Endothelial cell (in vitro differentiated cells): ENCODE measurements at regions not wholly inside any gene's neighbourhood (a gene's known extent, or its start where the extent isn't known, plus 50 kb on each side); places are given as distances from the start of the nearest gene placed in this dataset.

Source experiments
- DNase-seq: peaks from one replicate; pipeline ENCODE4 v3.0.0; 2021; ENCODE audit warnings: low spot score
- H3K27ac Mint-ChIP-seq: one replicate; pipeline ENCODE4 v1.8.0; 2021; ENCODE audit warnings: mixed read lengths, inconsistent platforms; ENCODE audit not compliant: unreplicated experiment
- H3K27me3 Mint-ChIP-seq: one replicate; pipeline ENCODE4 v1.8.0; 2021; ENCODE audit warnings: mild to moderate bottlenecking, moderate library complexity, mixed read lengths, inconsistent platforms; ENCODE audit not compliant: unreplicated experiment
- H3K36me3 Mint-ChIP-seq: one replicate; pipeline ENCODE4 v1.8.0; 2021; ENCODE audit warnings: mild to moderate bottlenecking, low read depth, mixed read lengths, inconsistent platforms; ENCODE audit not compliant: unreplicated experiment
- H3K4me1 Mint-ChIP-seq: one replicate; pipeline ENCODE4 v1.8.0; 2021; ENCODE audit warnings: mild to moderate bottlenecking, mixed read lengths, inconsistent platforms; ENCODE audit not compliant: unreplicated experiment
- H3K4me3 Mint-ChIP-seq: one replicate; pipeline ENCODE4 v1.8.0; 2021; ENCODE audit warnings: mild to moderate bottlenecking, mixed read lengths, inconsistent platforms; ENCODE audit not compliant: unreplicated experiment
- H3K9me3 Mint-ChIP-seq: one replicate; pipeline ENCODE4 v1.8.0; 2021; ENCODE audit warnings: mixed read lengths, inconsistent platforms; ENCODE audit not compliant: unreplicated experiment
- CTCF ChIP-seq: fragments of 200-600 bp; sonication (generic); IDR thresholded peaks from one replicate; pipeline ENCODE4 v1.5.0; 2021; ENCODE audit warnings: antibody characterized with exemption; ENCODE audit not compliant: unreplicated experiment

DNA sequence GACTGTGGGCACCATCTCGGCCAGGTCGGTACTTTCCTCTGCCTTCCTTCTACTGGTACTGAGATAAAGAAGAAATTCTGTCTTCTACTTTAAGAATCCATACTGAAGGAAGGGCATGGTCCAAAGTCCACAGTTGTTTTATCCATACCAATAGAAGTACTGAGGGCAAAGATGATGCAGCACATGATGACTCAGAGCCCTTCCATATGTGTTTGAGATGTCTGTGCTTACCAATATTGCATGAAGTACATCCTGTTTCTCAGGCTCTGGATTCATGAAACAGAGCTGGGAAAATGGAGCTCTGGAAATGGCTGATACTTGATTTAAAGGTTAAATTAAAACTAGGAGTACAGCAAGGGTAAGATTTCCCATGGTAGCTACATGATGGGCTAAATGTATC is 799.9 kb downstream of the NLGN4Y start:
- DNase-seq = no peak
- Mint-ChIP-seq H3K4me1 (peaks cover 6% of the 10 kb centered on the region), H3K36me3 (no peaks in the 10 kb centered on the region), H3K9me3 (no peaks in the 10 kb centered on the region), H3K4me3 (no peak overlapping the region), H3K27me3 (no peaks in the 10 kb centered on the region), H3K27ac (no peak overlapping the region)
- no peak for TF ChIP-seq CTCF

GRCh38 chrY:15325201-15325600 is 800.9 kb downstream of the NLGN4Y start:
- Mint-ChIP-seq H3K4me1 (peaks cover 6% of the 10 kb centered on the region), H3K9me3 (no peaks in the 10 kb centered on the region), H3K27me3 (no peaks in the 10 kb centered on the region), H3K27ac (no peak overlapping the region), H3K4me3 (no peak overlapping the region), H3K36me3 (no peaks in the 10 kb centered on the region)
- no peak for TF ChIP-seq CTCF
- no peak for DNase-seq

DNA sequence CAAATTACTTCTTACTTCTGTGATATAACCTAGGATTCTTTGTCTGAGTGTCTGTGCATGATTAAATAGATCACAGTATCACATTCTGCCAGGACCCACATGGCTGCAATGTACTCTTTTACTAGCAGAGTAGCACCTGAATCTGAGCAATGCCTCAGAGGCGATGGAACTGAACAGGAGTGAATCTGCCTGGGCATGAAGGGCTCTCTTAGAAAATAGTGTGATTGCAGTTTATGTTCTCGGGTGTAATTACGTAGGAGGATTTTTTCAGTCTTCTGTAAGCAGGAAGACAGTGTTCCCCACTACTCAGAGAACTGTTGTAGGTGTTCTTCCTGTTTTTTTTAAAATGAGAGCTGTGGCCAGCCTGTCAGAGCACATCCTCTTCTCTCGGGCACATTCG is 802.3 kb downstream of the NLGN4Y start:
- H3K36me3 Mint-ChIP-seq = no peaks in the 10 kb centered on the region
- no peak for DNase-seq
- no peak overlapping the region for H3K27ac Mint-ChIP-seq
- H3K27me3 Mint-ChIP-seq = no peaks in the 10 kb centered on the region
- no peak for TF ChIP-seq CTCF
- H3K4me1 Mint-ChIP-seq = peaks cover 6% of the 10 kb centered on the region
- no peaks in the 10 kb centered on the region for H3K9me3 Mint-ChIP-seq
- no peak overlapping the region for H3K4me3 Mint-ChIP-seq

DNA sequence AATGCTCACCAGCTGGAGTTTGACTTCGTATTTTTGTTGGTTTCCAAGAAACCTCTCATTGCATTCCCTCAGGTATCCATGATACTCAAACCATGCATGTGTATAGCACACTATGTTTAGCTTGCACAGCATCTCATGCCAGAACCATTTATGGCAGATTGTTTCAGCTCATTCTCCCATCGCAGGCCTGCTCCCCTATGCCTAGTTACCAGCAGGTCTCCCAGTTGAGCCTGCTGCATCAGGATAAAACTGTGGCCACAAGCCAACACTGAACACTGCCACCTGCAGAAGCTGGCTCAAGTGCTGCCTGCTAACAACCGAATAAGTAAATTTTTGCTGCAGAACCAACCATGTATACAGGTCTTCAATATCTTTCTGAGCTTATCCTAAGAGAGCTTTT is 804.5 kb downstream of the NLGN4Y start:
- no peak for TF ChIP-seq CTCF
- H3K4me1 Mint-ChIP-seq = peaks cover 11% of the 10 kb centered on the region
- H3K4me3 Mint-ChIP-seq = no peak overlapping the region
- H3K27me3 Mint-ChIP-seq = peaks cover 3% of the 10 kb centered on the region
- H3K27ac Mint-ChIP-seq = no peak overlapping the region
- H3K36me3 Mint-ChIP-seq = no peaks in the 10 kb centered on the region
- no peaks in the 10 kb centered on the region for H3K9me3 Mint-ChIP-seq
- DNase-seq = no peak

- Mint-ChIP-seq H3K9me3 (no peaks in the 10 kb centered on the region), H3K4me1 (no peaks in the 10 kb centered on the region), H3K4me3 (no peak overlapping the region), H3K36me3 (no peaks in the 10 kb centered on the region), H3K27ac (no peak overlapping the region), H3K27me3 (peaks cover 3% of the 10 kb centered on the region)
- no peak for TF ChIP-seq CTCF
- no peak for DNase-seq
These were observed 819.2 kb downstream of the NLGN4Y start for GRCh38 chrY:15343522-15343921.
